CD8-positive, alpha-beta memory T cell (primary cell): ENCODE measurements at regions not wholly inside any gene's neighbourhood (a gene's known extent, or its start where the extent isn't known, plus 50 kb on each side); places are given as distances from the start of the nearest gene placed in this dataset.
A peak's percentile ranks its signal among the peaks of the same experiment; 100 is the strongest.

Experiments used
- CTCF ChIA-PET: fragments of 350-600 bp; sonication (Branson Sonifier 250); formaldehyde crosslinking; loops from one replicate; lab custom pipeline; 2021; ENCODE audit warnings: antibody characterized with exemption; lab: Charles Lee
- POLR2A ChIA-PET: fragments of 350-600 bp; sonication (Branson Sonifier 250); formaldehyde crosslinking; loops from one replicate; lab custom pipeline; 2021; ENCODE audit warnings: antibody characterized with exemption; lab: Charles Lee
- DNase-seq, 5 donors: peaks; one replicate each; pipeline versions ENCODE4 v3.0.0 to v3.0.0-alpha.2; 2020 to 2022; ENCODE audit warnings: mixed read lengths in 1 of 5
- H3K27ac ChIP-seq: one replicate; pipeline ENCODE4 v1.7.0; 2013; ENCODE audit warnings: low read depth, mild to moderate bottlenecking, low read length, moderate library complexity
- H3K27me3 ChIP-seq: 2 replicates; pipeline ENCODE4 v1.7.0; 2013; ENCODE audit warnings: low read length, mild to moderate bottlenecking; ENCODE audit not compliant: insufficient read depth, poor library complexity, severe bottlenecking
- H3K36me3 ChIP-seq: 2 replicates; pipeline ENCODE4 v1.7.0; 2013; ENCODE audit warnings: mild to moderate bottlenecking, low read length, moderate library complexity; ENCODE audit not compliant: insufficient read depth
- H3K4me1 ChIP-seq: 2 replicates; pipeline ENCODE4 v1.7.0; 2013; ENCODE audit warnings: mild to moderate bottlenecking, low read length, moderate library complexity; ENCODE audit not compliant: insufficient read depth
- H3K4me3 ChIP-seq: 2 replicates; pipeline ENCODE4 v1.7.0; 2013; ENCODE audit warnings: mild to moderate bottlenecking, low read length
- H3K9me3 ChIP-seq: 2 replicates; pipeline ENCODE4 v1.7.0; 2013; ENCODE audit warnings: mild to moderate bottlenecking, low read length
- H3K27ac Mint-ChIP-seq, 8 donors: one replicate each; pipeline ENCODE4 v1.8.0; 2020 to 2021; ENCODE audit warnings: mixed read lengths in 8 of 8, mild to moderate bottlenecking in 6 of 8, inconsistent platforms in 3 of 8, moderate library complexity in 3 of 8
- H3K27me3 Mint-ChIP-seq, 2 donors: one replicate each; pipeline ENCODE4 v1.8.0; 2020 to 2021; ENCODE audit warnings: mixed read lengths in 2 of 2, mild to moderate bottlenecking in 1 of 2, moderate library complexity in 1 of 2
- H3K36me3 Mint-ChIP-seq, 3 donors: one replicate each; pipeline ENCODE4 v1.8.0; 2020 to 2021; ENCODE audit warnings: mixed read lengths in 3 of 3, inconsistent platforms in 1 of 3, mild to moderate bottlenecking in 1 of 3
- H3K4me1 Mint-ChIP-seq, 3 donors: one replicate each; pipeline ENCODE4 v1.8.0; 2020 to 2021; ENCODE audit warnings: mixed read lengths in 3 of 3, inconsistent platforms in 1 of 3, mild to moderate bottlenecking in 1 of 3
- H3K4me3 Mint-ChIP-seq, 7 donors: one replicate each; pipeline ENCODE4 v1.8.0; 2020 to 2021; ENCODE audit warnings: mixed read lengths in 7 of 7, mild to moderate bottlenecking in 6 of 7, moderate library complexity in 4 of 7, inconsistent platforms in 2 of 7
- H3K9me3 Mint-ChIP-seq, 5 donors: one replicate each; pipeline ENCODE4 v1.8.0; 2020 to 2022; ENCODE audit warnings: mixed read lengths in 5 of 5, mild to moderate bottlenecking in 3 of 5, moderate library complexity in 2 of 5, inconsistent platforms in 1 of 5

DNA sequence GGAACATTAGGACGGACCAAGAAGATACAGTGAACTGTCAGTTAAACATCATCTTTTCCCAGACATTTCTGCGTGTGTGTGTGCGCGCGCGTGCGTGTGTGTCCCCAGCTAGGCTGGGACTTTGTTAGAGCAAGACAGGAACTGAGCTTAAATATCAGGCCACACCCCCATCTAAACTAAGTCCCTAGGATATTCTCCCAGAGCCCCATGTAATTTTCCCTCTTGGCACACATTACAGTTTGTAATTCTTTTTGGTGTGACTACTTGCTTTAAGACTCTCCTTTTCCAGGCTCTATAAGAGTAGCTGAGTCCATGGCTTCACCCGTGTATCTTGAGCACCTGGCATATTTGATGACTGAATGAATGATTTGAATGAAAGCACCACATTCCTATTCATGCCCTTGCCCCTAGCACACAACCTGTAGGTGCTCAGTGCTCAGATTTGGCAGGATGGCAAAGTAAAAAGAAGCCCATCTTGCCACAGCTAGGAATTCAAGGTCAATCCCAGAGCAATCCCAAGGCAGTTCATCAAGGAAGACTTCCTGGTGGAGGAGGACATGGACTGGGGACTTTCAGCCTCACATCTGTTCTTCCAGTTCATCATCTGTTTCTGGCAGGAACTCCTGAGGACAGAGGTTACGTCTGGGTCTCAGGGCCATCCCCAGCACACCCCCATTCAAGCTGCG lies 69.2 kb downstream of the MRPL14 start:
- CTCF ChIA-PET, result no interaction called here
- Mint-ChIP-seq H3K27me3 (peaks cover 3 to 22% of the 10 kb centered on the region in 2 donors), H3K4me1 (peaks cover 0 to 5% (median 0%) of the 10 kb centered on the region in 3 donors), H3K36me3 (no peaks in the 10 kb centered on the region), H3K4me3 (no peak overlapping the region), H3K27ac (no peak overlapping the region), H3K9me3 (peaks cover 0 to 3% (median 0%) of the 10 kb centered on the region in 5 donors)
- Histone ChIP-seq H3K27ac (peak overlapping the region; percentile 70), H3K27me3 (no peaks in the 10 kb centered on the region), H3K9me3 (no peaks in the 10 kb centered on the region), H3K4me1 (no peaks in the 10 kb centered on the region), H3K36me3 (no peaks in the 10 kb centered on the region), H3K4me3 (no peak overlapping the region)
- POLR2A ChIA-PET, result interaction anchor here (0.6 kb wide), 1 partner anchor 36 kb away, joined by 3 read pairs; no protein-coding TSS in a partner anchor
- DNase-seq, result no peak

DNA sequence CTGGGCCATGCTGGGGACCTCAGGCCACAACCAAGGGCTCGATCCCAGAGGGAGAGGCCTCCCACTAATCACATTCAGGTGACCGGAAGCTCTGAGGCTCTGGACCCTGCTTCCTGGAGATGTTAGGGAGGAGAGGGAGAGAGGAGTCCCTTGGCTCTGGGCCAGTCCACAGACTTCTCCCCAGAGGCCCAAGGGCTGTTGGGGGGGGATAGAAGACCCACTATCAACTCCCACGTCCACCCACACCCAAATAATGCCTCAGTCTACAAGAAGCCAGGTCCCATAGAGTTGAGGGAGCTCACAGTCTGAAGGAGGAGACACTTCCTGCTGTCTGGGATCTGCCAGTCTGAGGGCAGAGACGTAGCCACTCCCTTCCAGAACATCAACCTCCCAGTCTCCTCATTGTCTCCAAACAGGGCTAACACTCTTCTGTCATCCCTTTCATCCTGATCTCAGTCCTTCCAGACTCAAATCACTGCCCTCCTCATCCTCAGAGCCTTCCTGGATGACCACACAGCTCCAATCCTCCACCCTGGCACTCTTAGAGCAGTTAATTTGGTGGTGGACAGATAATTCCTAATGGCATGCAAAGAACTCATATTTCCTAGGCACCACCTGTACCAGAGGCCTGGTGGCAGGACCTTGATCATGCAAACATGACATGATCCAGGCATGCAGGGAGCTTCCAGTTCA lies 69.9 kb downstream of the MRPL14 start:
- peaks cover 3 to 22% of the 10 kb centered on the region in 2 donors for H3K27me3 Mint-ChIP-seq
- POLR2A ChIA-PET, result interaction anchor here (0.6 kb wide), 1 partner anchor 36 kb away, joined by 3 read pairs; no protein-coding TSS in a partner anchor
- H3K27ac Mint-ChIP-seq, result peak overlapping the region in 1 of 8 donors; percentile 52

DNA sequence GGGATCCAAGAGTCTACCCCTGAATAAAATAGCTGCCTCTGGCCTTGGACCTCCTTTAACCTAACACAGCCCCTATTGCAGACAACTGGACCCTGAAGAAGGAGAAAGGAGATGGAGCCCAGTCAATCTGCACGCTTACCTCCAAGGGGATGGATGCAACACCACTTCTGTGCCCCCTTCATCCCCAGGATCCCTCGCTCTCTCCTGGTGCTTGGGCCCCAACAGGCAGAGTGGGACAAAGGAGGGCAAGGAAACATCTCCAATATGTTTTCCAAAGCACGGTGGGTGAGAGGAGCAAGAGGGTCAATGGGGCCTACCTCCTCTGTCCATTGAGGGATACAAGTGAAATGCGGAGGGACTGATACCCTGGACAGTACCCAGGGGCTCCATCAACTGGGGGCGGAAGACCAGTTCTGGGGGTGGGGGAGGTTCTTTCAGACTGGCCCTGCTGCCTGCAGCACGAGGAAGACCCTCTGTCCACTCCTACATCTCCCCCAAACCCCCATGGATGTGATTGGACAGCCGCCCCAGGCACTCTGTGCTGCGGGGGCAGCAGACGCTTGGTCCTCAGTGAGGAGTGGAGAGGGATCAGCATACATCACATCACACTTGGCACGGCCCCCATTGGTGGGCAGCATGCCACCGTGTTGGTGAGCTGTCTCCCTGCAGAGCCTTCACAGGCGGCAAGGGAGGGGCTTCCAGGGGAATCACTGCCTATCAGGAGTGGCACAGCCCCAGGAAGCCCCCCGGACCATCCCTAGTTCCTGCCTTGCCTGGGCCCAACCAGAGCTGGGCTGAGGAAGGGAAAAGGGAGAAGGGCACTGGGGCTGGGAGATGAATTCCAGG lies 70.6 kb downstream of the MRPL14 start:
- ChIA-PET CTCF (no interaction called here), POLR2A (no interaction called here)
- no peaks in the 10 kb centered on the region for H3K4me1 ChIP-seq
- peaks cover 0 to 5% (median 0%) of the 10 kb centered on the region in 3 donors for H3K4me1 Mint-ChIP-seq
- peak overlapping the region; percentile 70 for H3K27ac ChIP-seq
- H3K36me3 Mint-ChIP-seq, result no peaks in the 10 kb centered on the region
- H3K9me3 Mint-ChIP-seq, result peaks cover 0 to 3% (median 0%) of the 10 kb centered on the region in 5 donors
- no peaks in the 10 kb centered on the region for H3K27me3 ChIP-seq
- no peak overlapping the region for H3K27ac Mint-ChIP-seq
- H3K36me3 ChIP-seq, result no peaks in the 10 kb centered on the region
- DNase-seq, result no peak
- H3K4me3 ChIP-seq, result no peak overlapping the region
- H3K9me3 ChIP-seq, result no peaks in the 10 kb centered on the region
- no peak overlapping the region for H3K4me3 Mint-ChIP-seq
- H3K27me3 Mint-ChIP-seq, result peaks cover 7 to 22% of the 10 kb centered on the region in 2 donors

More for the DNA sequence above, 69.9 kb downstream of the MRPL14 start:
- H3K36me3 ChIP-seq, result no peaks in the 10 kb centered on the region
- H3K27me3 ChIP-seq, result no peaks in the 10 kb centered on the region
- no peak overlapping the region for H3K4me3 ChIP-seq
- peak overlapping the region; percentile 70 for H3K27ac ChIP-seq
- no peak for DNase-seq
- Mint-ChIP-seq H3K9me3 (peaks cover 0 to 3% (median 0%) of the 10 kb centered on the region in 5 donors), H3K4me1 (peaks cover 0 to 5% (median 0%) of the 10 kb centered on the region in 3 donors), H3K4me3 (no peak overlapping the region), H3K36me3 (no peaks in the 10 kb centered on the region)
- no peaks in the 10 kb centered on the region for H3K9me3 ChIP-seq
- CTCF ChIA-PET, result no interaction called here
- no peaks in the 10 kb centered on the region for H3K4me1 ChIP-seq

DNA sequence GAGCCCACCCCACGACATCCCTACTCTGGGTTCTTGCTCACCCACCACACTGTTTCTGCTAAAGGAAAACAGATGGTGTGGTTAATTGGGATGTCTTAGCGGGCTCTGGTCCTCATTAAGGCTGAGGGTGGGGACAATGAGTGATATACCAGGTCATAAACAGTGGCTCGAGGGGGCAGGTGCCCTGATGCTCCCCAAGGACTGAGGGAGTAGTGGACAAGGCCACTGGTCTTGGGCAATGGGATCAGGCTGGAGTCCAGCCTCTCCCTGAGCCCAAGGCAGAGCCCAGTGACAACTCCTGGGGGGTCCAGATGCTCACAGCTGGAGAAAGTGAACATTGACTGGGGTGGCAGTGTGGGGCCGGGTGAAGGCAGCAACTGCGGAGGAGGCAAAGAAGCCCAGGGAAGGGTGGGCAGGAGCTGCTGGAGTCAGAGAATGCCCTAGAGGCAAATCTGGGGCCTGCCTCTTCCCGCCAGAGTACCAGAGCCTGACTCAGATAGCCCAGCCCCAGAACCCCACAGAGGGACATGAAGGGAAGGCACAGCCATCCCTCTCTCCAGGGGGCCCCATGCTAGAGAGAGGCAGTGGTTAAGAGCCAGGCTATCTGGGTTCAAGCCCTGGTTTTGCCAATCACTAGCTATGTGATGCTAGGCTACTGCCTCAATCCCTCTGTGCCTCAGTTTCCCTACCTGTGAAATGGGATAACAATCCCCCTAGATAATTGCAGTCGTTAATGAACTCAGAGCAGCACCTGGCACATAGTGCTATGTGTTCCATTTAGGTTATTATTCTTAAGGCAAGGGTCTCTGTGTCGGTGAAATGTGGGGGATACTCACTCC lies 72.3 kb downstream of the MRPL14 start:
- no peak for DNase-seq
- Mint-ChIP-seq H3K36me3 (no peaks in the 10 kb centered on the region), H3K4me3 (no peak overlapping the region), H3K27ac (no peak overlapping the region), H3K4me1 (peaks cover 0 to 5% (median 0%) of the 10 kb centered on the region in 3 donors), H3K9me3 (peaks cover 0 to 3% (median 0%) of the 10 kb centered on the region in 5 donors), H3K27me3 (peaks cover 7 to 29% of the 10 kb centered on the region in 2 donors)
- no peaks in the 10 kb centered on the region for H3K27me3 ChIP-seq
- no peaks in the 10 kb centered on the region for H3K36me3 ChIP-seq
- no peaks in the 10 kb centered on the region for H3K4me1 ChIP-seq
- no peak overlapping the region for H3K27ac ChIP-seq
- ChIA-PET CTCF (no interaction called here), POLR2A (no interaction called here)
- H3K9me3 ChIP-seq, result no peaks in the 10 kb centered on the region
- no peak overlapping the region for H3K4me3 ChIP-seq

DNA sequence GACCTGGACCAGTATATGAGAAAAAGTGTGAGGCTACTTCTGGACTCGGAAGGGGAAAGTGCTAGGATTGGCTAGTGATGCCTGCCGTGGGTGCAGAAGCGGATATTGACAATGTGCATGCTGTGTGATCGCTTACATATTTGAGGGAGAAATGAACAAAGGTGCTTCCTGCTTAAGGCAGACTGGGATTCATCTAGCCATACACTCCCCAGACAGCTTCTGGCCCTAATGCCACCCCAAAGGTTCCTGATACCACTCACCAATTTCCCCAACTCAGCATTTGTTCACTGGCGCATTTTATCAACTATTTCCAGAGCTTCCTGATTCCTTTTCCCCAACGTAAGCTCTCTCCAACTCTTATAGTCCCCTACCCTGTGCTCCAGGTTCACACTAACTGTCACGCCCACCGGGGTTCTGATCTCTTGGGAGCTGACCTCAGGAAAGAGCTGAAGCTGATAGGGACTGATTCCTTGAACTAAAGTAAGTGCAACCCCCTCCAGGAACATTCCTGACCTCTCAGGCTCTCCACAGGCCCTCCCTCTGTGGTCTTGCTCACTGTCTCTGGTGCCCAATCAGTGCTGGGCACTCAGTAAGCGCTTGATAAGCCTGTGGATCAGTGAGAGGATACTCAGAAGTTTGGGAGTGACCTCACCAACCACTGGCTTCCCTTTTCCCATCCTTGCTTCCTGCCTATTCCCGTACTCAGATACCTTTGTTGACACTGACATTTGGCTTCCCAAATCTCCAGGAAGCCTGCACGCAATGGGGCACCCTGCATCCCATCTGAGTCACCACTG lies 73.3 kb downstream of the MRPL14 start:
- POLR2A ChIA-PET, result no interaction called here
- Histone ChIP-seq H3K36me3 (no peaks in the 10 kb centered on the region), H3K9me3 (no peaks in the 10 kb centered on the region), H3K27ac (no peak overlapping the region), H3K4me3 (no peak overlapping the region), H3K27me3 (no peaks in the 10 kb centered on the region), H3K4me1 (no peaks in the 10 kb centered on the region)
- DNase-seq, result no peak
- Mint-ChIP-seq H3K4me1 (peaks cover 0 to 5% (median 0%) of the 10 kb centered on the region in 3 donors), H3K27ac (no peak overlapping the region), H3K4me3 (no peak overlapping the region), H3K9me3 (no peaks in the 10 kb centered on the region), H3K36me3 (no peaks in the 10 kb centered on the region), H3K27me3 (peaks cover 5 to 32% of the 10 kb centered on the region in 2 donors)
- CTCF ChIA-PET, result interaction anchor here (1.3 kb wide), 1 partner anchor 153 kb away, joined by 3 read pairs; no protein-coding TSS in a partner anchor

DNA sequence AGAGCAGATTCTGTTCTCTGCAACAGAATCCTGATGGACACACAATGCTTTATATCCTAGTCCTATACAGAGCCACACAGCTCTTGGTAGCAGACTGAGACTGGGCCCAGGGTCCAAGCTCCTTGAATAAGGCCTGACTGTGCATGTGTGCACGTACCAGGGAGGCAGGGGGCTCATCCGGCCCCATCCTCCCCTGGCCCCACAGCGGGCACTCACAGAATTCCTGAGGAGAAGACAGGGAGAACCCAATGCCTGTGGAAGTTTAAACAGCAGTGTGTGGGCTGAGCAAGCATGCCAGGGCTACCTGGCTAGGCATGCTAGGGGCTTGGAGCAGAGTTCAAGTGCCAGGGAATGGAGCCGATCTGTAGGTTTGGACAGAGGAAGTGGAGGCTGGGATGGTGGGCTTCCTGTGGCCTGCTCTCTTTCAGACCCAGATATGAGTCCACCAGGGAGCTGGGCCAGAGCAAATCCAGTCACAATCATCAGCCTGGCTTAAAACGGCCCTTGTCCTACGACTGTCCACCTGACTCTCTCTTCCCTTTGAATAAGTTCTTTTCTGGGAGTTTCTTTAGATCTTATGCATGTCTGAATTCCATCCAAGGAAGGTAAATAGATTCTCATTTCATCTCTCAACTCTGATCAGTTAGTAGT lies 74.0 kb downstream of the MRPL14 start:
- DNase-seq, result peak in 1 of 5 donors; percentile 31
- CTCF ChIA-PET, result interaction anchor here (1.3 kb wide), 1 partner anchor 152 kb away, joined by 3 read pairs; no protein-coding TSS in a partner anchor
- no peaks in the 10 kb centered on the region for H3K36me3 ChIP-seq
- H3K9me3 Mint-ChIP-seq, result no peaks in the 10 kb centered on the region
- peaks cover 0 to 2% (median 0%) of the 10 kb centered on the region in 3 donors for H3K4me1 Mint-ChIP-seq
- no peak overlapping the region for H3K4me3 ChIP-seq
- peaks cover 6 to 27% of the 10 kb centered on the region in 2 donors for H3K27me3 Mint-ChIP-seq
- no peaks in the 10 kb centered on the region for H3K36me3 Mint-ChIP-seq
- no peak overlapping the region for H3K27ac ChIP-seq
- H3K27ac Mint-ChIP-seq, result no peak overlapping the region
- H3K9me3 ChIP-seq, result no peaks in the 10 kb centered on the region
- POLR2A ChIA-PET, result no interaction called here
- no peak overlapping the region for H3K4me3 Mint-ChIP-seq
- H3K4me1 ChIP-seq, result no peaks in the 10 kb centered on the region
- no peaks in the 10 kb centered on the region for H3K27me3 ChIP-seq
